DND-41 (cell line): ENCODE measurements at regions not wholly inside any gene's neighbourhood (a gene's known extent, or its start where the extent isn't known, plus 50 kb on each side); places are given as distances from the start of the nearest gene placed in this dataset.

Experiments
- ATAC-seq: fragments of 200-7000 bp; cut with Tn5 transposase; 3 replicates; pipeline ENCODE4 v1.9.1; 2021; ENCODE audit warnings: low read depth; ENCODE audit not compliant: insufficient read depth
- DNase-seq: peaks from one replicate; pipeline ENCODE4 v3.0.0-alpha.2; 2020
- H2AFZ ChIP-seq: 2 replicates; pipeline ENCODE4 v1.6.0; 2012; ENCODE audit warnings: low read depth, low read length
- H3K27ac ChIP-seq: 2 replicates; pipeline ENCODE4 v1.5.1; 2012; ENCODE audit warnings: low read length, inconsistent platforms
- H3K27me3 ChIP-seq: fragments of 200-600 bp; sonication (generic); 2 replicates; pipeline ENCODE4 v1.6.0; 2012; ENCODE audit warnings: low read length, mild to moderate bottlenecking, inconsistent platforms; ENCODE audit not compliant: insufficient read depth, poor library complexity
- H3K36me3 ChIP-seq: 2 replicates; pipeline ENCODE4 v1.5.1; 2012; ENCODE audit warnings: low read length, inconsistent platforms; ENCODE audit not compliant: insufficient read depth
- H3K4me1 ChIP-seq: 2 replicates; pipeline ENCODE4 v1.5.1; 2012; ENCODE audit warnings: mild to moderate bottlenecking, low read length; ENCODE audit not compliant: insufficient read depth
- H3K4me2 ChIP-seq: 2 replicates; pipeline ENCODE4 v1.6.0; 2012; ENCODE audit warnings: mild to moderate bottlenecking, moderate library complexity, low read length, inconsistent platforms; ENCODE audit not compliant: insufficient read depth
- H3K4me3 ChIP-seq, 2 experiments: fragments of 200-600 bp in 1 of 2; shearing (Covaris generic) in 1 of 2; 2 replicates each; pipeline ENCODE4 v1.5.1; 2012 to 2016; ENCODE audit warnings: inconsistent platforms in 2 of 2, low read length in 2 of 2, mild to moderate bottlenecking in 2 of 2, low read depth in 1 of 2, moderate library complexity in 1 of 2
- H3K79me2 ChIP-seq: 2 replicates; pipeline ENCODE4 v1.6.0; 2012; ENCODE audit warnings: low read length, inconsistent platforms; ENCODE audit not compliant: insufficient read depth
- H3K9ac ChIP-seq: 2 replicates; pipeline ENCODE4 v1.6.0; 2012; ENCODE audit warnings: low read depth, mild to moderate bottlenecking, inconsistent platforms, low read length, moderate library complexity
- H3K9me3 ChIP-seq: 2 replicates; pipeline ENCODE4 v1.5.1; 2012; ENCODE audit warnings: low read length, moderate library complexity, mild to moderate bottlenecking, inconsistent platforms; ENCODE audit not compliant: insufficient read depth, severe bottlenecking
- H4K20me1 ChIP-seq: 2 replicates; pipeline ENCODE4 v1.6.0; 2012; ENCODE audit warnings: low read length; ENCODE audit not compliant: insufficient read depth
- EZH2 ChIP-seq: IDR thresholded peaks from 3 replicates; pipeline ENCODE4 v1.6.1; 2012; ENCODE audit warnings: borderline replicate concordance, low read depth, mild to moderate bottlenecking, moderate library complexity, low read length, inconsistent platforms; ENCODE audit not compliant: severe bottlenecking
- TF ChIP-seq, protein P1 (sequence below): IDR thresholded peaks from 2 replicates; pipeline ENCODE4 v1.5.1; 2012; ENCODE audit warnings: borderline replicate concordance, low read length, moderate library complexity, mild to moderate bottlenecking; ENCODE audit not compliant: poor library complexity, severe bottlenecking; ENCODE audit errors: extremely low read depth

DNA sequence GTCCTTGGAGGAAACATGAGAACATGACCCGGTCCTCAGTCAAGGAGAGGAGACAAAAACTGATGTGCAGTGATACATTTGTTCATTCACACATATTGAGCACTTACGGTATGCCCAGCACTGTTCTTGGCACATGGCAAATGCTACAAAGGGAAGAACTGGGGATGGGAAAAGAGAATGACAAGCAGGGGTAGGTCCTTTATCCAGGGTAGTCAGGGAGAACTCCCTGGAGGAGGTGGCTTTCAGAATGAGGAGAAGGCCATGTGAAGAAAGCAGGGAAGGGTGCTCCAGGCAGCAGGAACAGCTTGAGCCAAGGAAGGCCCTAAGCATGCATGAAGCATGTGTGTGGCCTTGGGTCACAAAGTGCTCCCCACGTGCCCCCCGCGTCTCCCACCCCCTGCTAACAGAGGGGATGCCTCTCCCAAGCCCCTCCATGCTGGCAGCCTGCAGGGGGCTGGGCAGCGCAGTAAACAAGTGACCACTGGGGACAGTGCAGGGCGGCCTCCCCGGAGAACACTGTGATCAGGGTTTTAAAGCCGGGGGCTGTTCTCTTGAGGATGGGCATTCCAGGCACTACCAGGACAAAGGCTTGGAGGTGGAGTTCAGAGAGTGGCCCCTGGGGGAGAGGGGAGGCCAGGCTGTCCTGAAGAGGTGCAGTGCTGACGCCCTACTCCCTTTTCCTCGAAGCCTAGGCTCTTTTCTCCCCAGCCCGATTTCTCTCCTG lies 71.0 kb downstream of the PHETA1 start:
- Histone ChIP-seq H3K4me1 (no peaks in the 10 kb centered on the region), H3K36me3 (no peaks in the 10 kb centered on the region), H3K27me3 (no peaks in the 10 kb centered on the region), H2AFZ (no peak overlapping the region), H3K9me3 (no peaks in the 10 kb centered on the region), H3K4me2 (no peak overlapping the region), H4K20me1 (no peaks in the 10 kb centered on the region), H3K4me3 (no peak overlapping the region), H3K79me2 (no peaks in the 10 kb centered on the region), H3K27ac (no peak overlapping the region), H3K9ac (no peak overlapping the region)
- TF ChIP-seq, protein P1, sequence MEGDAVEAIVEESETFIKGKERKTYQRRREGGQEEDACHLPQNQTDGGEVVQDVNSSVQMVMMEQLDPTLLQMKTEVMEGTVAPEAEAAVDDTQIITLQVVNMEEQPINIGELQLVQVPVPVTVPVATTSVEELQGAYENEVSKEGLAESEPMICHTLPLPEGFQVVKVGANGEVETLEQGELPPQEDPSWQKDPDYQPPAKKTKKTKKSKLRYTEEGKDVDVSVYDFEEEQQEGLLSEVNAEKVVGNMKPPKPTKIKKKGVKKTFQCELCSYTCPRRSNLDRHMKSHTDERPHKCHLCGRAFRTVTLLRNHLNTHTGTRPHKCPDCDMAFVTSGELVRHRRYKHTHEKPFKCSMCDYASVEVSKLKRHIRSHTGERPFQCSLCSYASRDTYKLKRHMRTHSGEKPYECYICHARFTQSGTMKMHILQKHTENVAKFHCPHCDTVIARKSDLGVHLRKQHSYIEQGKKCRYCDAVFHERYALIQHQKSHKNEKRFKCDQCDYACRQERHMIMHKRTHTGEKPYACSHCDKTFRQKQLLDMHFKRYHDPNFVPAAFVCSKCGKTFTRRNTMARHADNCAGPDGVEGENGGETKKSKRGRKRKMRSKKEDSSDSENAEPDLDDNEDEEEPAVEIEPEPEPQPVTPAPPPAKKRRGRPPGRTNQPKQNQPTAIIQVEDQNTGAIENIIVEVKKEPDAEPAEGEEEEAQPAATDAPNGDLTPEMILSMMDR, result no peak
- TF ChIP-seq EZH2, result no peak
- ATAC-seq (no peak), DNase-seq (no peak)

DNA sequence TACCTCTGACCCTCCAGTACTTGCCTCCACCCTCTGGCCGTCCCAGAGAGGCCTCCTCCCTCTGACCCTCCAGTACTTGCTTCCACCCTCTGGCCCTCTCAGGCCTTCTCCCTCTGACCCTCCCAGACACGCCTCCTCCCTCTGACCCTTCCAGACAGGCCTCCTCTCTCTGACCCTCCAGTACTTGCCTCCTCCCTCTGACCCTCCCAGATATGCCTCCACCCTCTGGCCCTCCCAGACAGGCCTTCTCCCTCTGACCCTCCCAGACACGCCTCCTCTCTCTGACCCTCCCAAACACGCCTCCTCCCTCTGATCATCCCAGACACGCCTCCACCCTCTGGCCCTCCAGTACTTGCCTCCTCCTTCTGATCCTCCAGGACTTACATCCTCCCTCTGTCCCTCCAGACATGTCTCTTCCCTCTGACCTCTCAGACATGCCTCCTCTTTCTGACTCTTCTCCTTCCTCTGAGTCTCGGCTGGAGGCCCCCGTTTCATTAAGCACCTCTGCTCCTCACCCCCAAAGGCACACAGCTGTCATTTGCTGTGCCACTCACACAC lies 71.9 kb downstream of the PHETA1 start:
- ATAC-seq (no peak), DNase-seq (no peak)
- Histone ChIP-seq H3K4me3 (no peak overlapping the region), H3K27me3 (no peaks in the 10 kb centered on the region), H3K79me2 (no peaks in the 10 kb centered on the region), H3K36me3 (no peaks in the 10 kb centered on the region), H3K9me3 (no peaks in the 10 kb centered on the region), H3K4me1 (no peaks in the 10 kb centered on the region), H2AFZ (no peak overlapping the region), H3K27ac (no peak overlapping the region), H3K9ac (no peak overlapping the region), H3K4me2 (no peak overlapping the region), H4K20me1 (no peaks in the 10 kb centered on the region)
- TF ChIP-seq EZH2, result no peak
- TF ChIP-seq, protein P1, result no peak

DNA sequence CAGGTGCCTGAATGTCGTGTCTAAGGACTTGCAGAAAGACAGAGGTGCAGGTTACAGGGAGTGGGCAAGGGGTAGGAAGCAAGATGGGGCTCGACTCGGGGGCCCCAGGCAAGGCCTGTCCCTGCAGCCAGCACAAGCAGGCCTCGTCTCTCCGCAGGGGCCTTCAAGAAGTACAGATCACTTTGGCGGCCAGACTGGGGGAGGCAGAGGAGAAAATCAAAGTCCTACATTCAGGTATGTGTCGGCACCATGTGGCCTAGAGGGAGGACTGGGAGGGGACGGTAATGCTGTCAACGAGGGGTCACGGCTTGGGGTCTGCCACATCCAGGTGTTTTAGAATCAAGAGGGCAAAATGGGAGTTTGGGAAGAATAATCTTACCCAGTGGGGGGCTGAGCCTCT lies 73.7 kb downstream of the PHETA1 start:
- no peak overlapping the region for H2AFZ ChIP-seq
- H3K4me3 ChIP-seq, result no peak overlapping the region
- H3K79me2 ChIP-seq, result no peaks in the 10 kb centered on the region
- no peak overlapping the region for H3K4me2 ChIP-seq
- H3K4me1 ChIP-seq, result no peaks in the 10 kb centered on the region
- no peaks in the 10 kb centered on the region for H3K27me3 ChIP-seq
- ATAC-seq (no peak), DNase-seq (no peak)
- TF ChIP-seq EZH2, result no peak
- no peaks in the 10 kb centered on the region for H4K20me1 ChIP-seq
- no peaks in the 10 kb centered on the region for H3K36me3 ChIP-seq
- H3K9me3 ChIP-seq, result no peaks in the 10 kb centered on the region
- no peak overlapping the region for H3K9ac ChIP-seq
- no peak overlapping the region for H3K27ac ChIP-seq

DNA sequence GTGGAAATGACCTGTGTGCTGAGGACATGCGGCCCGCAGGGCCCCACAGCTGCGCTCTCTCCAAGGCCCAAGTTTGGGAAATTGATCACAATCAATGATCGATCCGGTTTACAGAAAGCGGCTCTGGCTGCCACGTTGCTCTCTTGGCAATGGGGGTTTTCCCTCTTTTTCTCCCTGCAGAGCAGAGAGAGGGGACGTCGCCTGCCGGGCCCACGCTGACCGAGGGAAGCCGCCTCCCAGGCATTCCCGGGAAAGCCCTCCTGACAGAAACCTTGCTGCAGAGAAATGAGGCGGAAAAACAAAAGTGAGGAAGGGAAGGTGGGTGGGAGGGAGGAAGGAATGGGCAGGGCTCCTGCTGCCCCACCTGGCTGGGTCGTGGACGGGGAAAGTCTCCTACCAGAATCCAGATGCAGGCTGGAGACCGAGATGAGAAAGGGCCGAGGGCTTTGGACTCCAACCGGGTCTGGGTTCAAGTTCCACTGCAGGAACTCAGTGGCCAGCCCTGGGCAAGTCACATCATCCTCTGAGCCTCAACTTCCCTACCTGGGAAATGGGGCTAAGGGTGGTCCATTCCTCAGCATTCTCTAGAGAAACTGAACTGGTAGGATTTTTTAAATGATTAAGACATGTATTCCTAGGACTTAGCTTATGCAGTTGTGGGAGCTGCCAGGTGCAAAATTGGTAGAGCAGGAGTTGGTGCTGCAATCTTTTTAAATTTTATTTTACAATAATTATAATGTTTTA lies 75.5 kb downstream of the PHETA1 start:
- H3K9me3 ChIP-seq, result no peaks in the 10 kb centered on the region
- TF ChIP-seq, protein P1, result no peak
- no peak for TF ChIP-seq EZH2
- H3K36me3 ChIP-seq, result no peaks in the 10 kb centered on the region
- H3K4me3 ChIP-seq, result no peak overlapping the region
- no peaks in the 10 kb centered on the region for H4K20me1 ChIP-seq
- no peak overlapping the region for H3K4me2 ChIP-seq
- H2AFZ ChIP-seq, result no peak overlapping the region
- H3K27ac ChIP-seq, result no peak overlapping the region
- no peaks in the 10 kb centered on the region for H3K79me2 ChIP-seq
- H3K27me3 ChIP-seq, result no peaks in the 10 kb centered on the region
- H3K4me1 ChIP-seq, result no peaks in the 10 kb centered on the region
- DNase-seq, result no peak
- no peak for ATAC-seq
- H3K9ac ChIP-seq, result no peak overlapping the region
